ENCODE measurements at regions not wholly inside any gene's neighbourhood (a gene's known extent, or its start where the extent isn't known, plus 50 kb on each side); places are given as distances from the start of the nearest gene placed in this dataset.

GRCh38 chr16:85550422-85550864, 62.7 kb upstream of the GSE1 start:
- intact Hi-C loops (cut with micrococcal nuclease), result loop anchor here (5.0 to 10.0 kb wide), 2 partner anchors 1014 to 1832 kb away; partner anchors contain the start of genes FBXO31 and FOXC2

- intact Hi-C loops (cut with micrococcal nuclease), result loop anchor here (5.0 to 10.0 kb wide), 2 partner anchors 1014 to 1831 kb away; partner anchors contain the start of genes FBXO31 and FOXC2
Measured at GRCh38 chr16:85550953-85551924, 61.9 kb upstream of the GSE1 start.

- intact Hi-C loops (cut with micrococcal nuclease), result loop anchor here (5.0 to 10.0 kb wide), 2 partner anchors 1012 to 1829 kb away; partner anchors contain the start of genes FBXO31 and FOXC2
Measured at GRCh38 chr16:85552980-85553435, 60.1 kb upstream of the GSE1 start.

DNA sequence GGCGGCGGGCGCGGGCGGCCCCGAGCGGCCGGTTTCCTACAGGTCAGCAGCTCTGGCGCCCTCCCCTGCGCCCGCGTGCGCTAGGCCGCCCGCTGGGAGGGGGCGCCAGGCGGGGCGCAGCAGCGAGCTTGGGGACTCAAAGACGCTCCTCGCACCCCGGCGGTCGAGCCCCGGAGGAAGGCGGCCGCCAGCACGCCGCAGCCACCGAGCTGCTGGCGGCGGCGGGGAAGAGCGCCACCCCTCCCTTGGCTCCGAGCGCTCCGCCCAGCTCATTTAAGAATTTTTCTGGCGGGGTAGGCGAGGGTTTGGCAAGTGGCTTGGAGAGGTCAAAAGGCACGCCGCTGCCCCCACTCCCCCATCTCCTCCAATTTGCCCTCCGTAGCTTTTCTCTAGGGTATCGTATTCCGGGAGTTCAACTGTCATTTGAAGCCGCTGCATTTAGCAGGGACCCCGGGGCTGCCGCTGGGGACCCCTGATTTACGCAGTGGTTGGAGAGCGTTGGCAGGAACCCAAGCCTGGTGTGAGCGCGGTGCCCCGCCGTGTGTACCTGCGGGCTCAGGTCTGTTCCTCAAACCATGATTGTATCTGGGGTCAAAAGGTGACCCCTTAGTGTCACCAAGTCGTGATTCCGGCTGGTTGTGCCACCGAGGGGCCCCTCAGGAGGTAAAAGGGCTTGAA, 59.5 kb upstream of the GSE1 start:
- intact Hi-C loops (cut with micrococcal nuclease), result loop anchor here (1.0 to 10.0 kb wide), 5 partner anchors 63 to 1829 kb away; partner anchors contain the start of genes FBXO31, FOXC2 and HSBP1

GRCh38 chr16:85554114-85554888, 58.8 kb upstream of the GSE1 start:
- intact Hi-C loops (cut with micrococcal nuclease), result loop anchor here (1.0 to 10.0 kb wide), 5 partner anchors 62 to 1828 kb away; partner anchors contain the start of genes FBXO31, FOXC2 and HSBP1

DNA sequence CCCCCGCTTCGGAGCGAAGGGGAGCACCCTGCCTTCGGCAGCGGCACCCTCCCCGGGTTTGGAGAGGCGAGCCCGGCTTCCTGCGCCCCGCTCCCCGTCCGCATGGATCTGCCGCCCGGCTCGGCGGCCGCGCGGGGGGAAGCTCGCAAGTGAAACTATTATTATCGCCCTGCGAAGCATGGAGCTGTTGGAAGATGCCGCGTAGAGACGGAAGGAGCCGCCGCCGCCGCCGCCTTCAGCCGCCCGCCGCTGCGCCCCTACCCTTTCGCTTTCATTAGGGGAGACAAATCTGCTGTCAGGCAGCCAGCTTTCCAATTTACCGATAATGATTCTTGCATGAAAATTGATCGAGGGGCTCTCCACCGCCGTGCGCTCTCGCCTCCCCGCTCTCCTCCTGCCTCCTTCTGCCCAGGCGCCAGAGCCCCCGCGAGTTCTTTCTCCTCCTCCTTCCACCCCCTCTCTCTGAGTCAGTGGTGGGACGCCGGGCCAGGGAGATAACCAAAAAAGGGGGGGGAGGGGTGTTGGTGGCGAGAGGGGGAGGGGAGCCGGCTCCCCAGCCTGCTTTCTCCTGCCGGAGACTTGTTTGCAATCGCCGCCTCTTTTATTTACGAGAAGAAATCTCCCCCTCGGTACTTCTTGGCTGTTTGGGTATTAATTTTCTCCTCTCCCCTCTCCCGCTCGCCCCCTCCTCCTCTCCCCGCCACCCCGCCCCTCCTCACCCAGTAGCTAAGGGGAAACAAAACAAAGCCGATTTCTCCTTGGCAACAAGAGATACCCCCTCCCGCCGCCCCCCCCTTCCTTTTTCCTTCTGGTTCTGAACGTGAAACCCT, 58.0 kb upstream of the GSE1 start:
- intact Hi-C loops (cut with micrococcal nuclease), result loop anchor here (1.0 to 10.0 kb wide), 13 partner anchors 9 to 1937 kb away; partner anchors contain the start of genes FBXO31, FOXC2, HSBP1 and KIAA0513

- intact Hi-C loops (cut with micrococcal nuclease), result loop anchor here (1.0 to 10.0 kb wide), 12 partner anchors 8 to 1936 kb away; partner anchors contain the start of genes FOXC2, HSBP1, KIAA0513 and ZCCHC14
Measured at GRCh38 chr16:85555719-85556455, 57.2 kb upstream of the GSE1 start.

DNA sequence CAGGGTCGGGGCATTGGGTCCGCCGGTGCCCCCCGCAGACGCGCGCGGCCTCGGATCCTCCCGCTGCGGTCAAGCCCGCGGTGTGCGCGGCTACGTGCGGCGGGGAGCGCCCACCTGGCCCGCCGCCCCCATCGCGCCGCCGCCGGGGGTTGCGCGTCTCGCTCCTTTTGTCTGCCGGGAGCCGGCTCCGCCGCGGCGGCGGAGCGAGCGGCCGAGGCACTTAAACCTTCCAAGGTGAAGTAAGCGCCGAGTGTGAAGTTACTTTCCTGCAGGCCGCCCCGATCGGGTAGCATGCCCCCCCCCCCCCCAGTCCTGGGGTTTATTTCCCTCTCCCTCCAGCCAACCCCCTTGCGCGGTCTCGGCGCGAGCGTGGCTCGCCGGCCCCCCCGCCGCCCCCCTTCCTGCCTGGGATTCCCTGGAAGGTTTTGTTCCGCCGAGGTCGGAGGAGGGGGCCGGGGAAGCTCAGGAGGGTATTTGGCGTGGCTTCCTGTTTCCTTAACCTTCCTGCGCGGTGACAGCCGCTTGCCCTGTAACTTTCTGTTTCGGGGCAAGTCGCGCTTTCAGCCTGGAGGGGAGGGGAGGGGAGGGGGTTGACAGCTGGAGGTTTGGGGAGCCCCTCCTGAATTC, 56.6 kb upstream of the GSE1 start:
- intact Hi-C loops (cut with micrococcal nuclease), result loop anchor here (1.0 to 10.0 kb wide), 5 partner anchors 54 to 1936 kb away; partner anchors contain the start of genes FOXC2, KIAA0513 and ZCCHC14

DNA sequence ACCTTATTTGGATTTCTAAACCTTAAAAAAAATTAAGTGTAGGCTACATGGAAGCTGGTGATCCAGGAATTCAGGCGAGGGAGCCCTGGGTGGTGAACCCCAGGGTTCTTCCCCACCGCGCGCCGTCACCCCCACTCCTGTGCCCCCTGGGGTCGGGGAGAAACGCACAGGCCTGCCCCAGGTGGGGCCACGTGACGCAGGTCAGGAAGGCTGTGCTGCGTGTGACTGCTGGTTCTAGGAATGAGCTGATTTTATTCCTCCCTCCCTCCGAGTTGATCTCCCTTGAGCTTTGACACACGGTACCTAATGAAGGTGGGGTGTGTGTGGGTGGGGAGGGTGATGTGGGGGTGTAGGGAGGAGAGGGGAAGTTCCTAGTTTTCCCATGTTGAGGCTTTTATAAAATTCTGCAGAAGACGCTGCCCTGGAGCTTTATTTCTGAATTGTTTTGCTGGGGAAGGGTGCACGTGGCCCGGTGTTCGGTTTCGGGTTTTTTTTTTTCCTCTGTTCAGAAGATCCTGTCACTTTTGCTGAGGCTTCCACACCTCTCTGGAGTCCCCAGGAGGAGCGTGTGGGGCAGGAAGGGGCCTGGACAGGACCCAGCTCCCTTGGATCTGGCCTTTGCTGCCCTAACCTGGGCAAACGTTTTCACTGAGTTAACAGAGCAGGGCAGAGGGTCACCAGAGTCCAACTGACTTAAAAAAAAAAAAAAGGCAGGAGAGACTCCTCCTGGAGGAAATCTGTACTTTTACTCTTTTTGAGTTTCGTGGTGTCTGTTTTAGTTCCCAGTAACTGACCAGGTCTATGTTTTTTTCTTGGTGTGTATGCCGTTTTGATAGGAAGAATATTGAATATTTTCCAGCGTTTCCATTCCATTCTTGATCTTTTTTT, 55.8 kb upstream of the GSE1 start:
- intact Hi-C loops (cut with micrococcal nuclease), result loop anchor here (5.0 to 10.0 kb wide), 4 partner anchors 380 to 1935 kb away; partner anchors contain the start of genes FOXC2, KIAA0513 and ZCCHC14

DNA sequence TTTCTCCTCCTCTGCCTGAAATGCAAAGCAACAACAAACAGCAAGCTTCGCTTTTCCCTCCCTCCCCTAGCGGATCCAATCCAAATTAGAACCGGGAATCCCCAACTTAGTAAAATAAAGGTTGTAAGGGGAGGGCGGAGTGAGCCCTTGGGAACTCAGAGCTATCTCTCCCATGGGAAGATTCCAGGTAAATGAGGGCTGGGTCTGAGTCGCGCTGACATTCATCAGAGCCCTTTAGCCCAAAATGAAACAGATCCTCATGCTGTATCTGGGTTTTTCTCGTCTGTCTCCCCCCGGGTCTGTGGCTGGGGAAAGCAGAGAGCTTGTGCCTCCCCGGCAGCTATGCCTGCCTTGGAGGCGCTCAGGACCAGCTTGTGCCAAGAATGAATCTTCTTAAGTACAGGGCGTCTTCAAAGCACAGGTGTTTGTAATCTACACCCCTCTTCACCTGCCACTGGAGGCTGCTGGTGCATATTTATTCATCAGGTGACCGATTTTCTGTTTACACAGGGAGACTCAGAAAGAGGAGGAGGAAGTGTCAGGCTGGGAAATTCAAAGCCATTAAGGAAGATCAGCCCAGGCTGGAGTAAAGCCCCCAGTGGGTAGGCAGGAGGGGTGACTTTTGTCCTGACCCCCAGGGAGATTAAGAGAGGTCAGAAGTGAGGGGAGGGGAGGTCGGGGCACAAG, 55.0 kb upstream of the GSE1 start:
- intact Hi-C loops (cut with micrococcal nuclease), result loop anchor here (1.0 to 10.0 kb wide), 5 partner anchors 11 to 1934 kb away; partner anchors contain the start of genes FOXC2, KIAA0513 and ZCCHC14

DNA sequence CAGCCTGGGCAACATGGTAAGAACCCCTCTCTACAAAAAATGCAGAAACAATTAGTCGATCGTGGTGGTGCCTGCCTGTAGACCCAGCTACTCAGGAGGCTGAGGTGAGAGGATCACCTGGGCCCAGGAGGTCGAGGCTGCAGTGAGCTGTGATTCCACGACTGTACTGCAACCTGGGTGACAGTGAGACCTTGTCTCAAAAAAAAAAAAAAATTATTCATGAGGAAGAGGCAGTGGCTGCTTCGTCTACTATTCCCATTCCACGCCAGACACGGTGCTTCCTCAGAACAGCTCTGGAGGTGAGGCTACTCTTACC, 52.2 kb upstream of the GSE1 start:
- intact Hi-C loops (cut with micrococcal nuclease), result no loop called here

GRCh38 chr16:85561248-85562092, 51.7 kb upstream of the GSE1 start:
- intact Hi-C loops (cut with micrococcal nuclease), result no loop called here

- intact Hi-C loops (cut with micrococcal nuclease), result no loop called here
Measured at GRCh38 chr16:85562093-85562786, 50.9 kb upstream of the GSE1 start.

DNA sequence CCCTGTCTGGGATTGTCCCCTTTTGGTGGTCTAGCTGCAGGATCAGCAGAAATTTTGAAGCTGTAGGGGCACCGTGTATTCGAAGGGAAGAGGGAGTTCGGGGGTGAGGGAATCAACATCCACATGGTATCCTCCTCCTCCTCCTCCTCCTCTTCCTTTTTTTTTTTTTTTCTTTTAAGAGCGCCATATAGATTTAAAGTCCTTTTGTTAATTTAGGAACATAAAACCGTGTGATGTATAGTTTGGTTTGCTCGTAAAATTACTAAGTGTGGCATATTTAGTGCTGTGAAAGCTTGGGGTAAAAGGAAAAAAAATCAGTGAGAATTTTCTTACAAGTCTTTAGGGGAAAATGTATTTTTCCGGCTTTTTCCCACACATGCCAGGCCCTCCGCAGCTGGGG, 50.1 kb upstream of the GSE1 start:
- intact Hi-C loops (cut with micrococcal nuclease), result no loop called here
